Peyer's patch (tissue), 4 donors: ENCODE measurements at regions not wholly inside any gene's neighbourhood (a gene's known extent, or its start where the extent isn't known, plus 50 kb on each side); places are given as distances from the start of the nearest gene placed in this dataset.

Experiments used
- POLR2A ChIP-seq, 2 donors: fragments of 450-650 bp; IDR thresholded peaks; one replicate each; pipeline ENCODE4 v1.5.1; 2017; ENCODE audit warnings: antibody characterized with exemption in 2 of 2, mild to moderate bottlenecking in 2 of 2, moderate library complexity in 2 of 2
- TF ChIP-seq, protein P1 (sequence below), 6 experiments: fragments of 450-650 bp in 4 of 6; fragments of 200-600 bp in 2 of 6; sonication (generic) in 1 of 6; IDR thresholded peaks; one replicate each; pipeline ENCODE4 v1.5.1; 2017 to 2019; ENCODE audit warnings: antibody characterized with exemption in 6 of 6, mild to moderate bottlenecking in 3 of 6, moderate library complexity in 1 of 6

DNA sequence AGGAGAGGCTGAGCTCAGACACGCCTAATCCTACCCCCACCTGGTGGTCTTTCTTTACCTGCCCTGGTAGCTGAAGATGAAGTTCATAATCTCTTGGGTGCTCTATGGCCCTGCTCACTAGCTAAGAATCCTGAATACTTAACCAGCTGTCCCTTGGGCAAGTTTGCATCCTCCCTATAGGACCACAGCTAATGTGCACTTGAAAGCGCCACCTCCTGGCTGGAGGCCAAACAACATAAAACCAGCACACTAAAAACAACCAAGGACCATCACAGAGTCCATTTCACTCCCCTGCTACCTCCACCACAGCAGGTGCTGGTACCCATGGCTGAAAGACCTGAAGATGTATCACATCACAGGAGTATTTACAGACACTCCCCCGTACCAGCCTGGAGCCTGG, 155.5 kb upstream of the SLC24A3 start:
- TF ChIP-seq, protein P1, sequence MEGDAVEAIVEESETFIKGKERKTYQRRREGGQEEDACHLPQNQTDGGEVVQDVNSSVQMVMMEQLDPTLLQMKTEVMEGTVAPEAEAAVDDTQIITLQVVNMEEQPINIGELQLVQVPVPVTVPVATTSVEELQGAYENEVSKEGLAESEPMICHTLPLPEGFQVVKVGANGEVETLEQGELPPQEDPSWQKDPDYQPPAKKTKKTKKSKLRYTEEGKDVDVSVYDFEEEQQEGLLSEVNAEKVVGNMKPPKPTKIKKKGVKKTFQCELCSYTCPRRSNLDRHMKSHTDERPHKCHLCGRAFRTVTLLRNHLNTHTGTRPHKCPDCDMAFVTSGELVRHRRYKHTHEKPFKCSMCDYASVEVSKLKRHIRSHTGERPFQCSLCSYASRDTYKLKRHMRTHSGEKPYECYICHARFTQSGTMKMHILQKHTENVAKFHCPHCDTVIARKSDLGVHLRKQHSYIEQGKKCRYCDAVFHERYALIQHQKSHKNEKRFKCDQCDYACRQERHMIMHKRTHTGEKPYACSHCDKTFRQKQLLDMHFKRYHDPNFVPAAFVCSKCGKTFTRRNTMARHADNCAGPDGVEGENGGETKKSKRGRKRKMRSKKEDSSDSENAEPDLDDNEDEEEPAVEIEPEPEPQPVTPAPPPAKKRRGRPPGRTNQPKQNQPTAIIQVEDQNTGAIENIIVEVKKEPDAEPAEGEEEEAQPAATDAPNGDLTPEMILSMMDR (IDR thresholded peaks at IDR 0.05): no peak
- TF ChIP-seq POLR2A (IDR thresholded peaks at IDR 0.05): no peak
